Prostate gland (tissue), 2 donors: ENCODE measurements at regions not wholly inside any gene's neighbourhood (a gene's known extent, or its start where the extent isn't known, plus 50 kb on each side); places are given as distances from the start of the nearest gene placed in this dataset.

Experiments used
- CTCF ChIP-seq, 4 experiments: fragments of 200-600 bp in 2 of 4; fragments of 450-650 bp in 2 of 4; sonication (generic) in 2 of 4; IDR thresholded peaks; 1 replicate in 3 of 4; 2 replicates in 1 of 4; pipeline ENCODE4 v1.5.1; 2016 to 2019; ENCODE audit warnings: antibody characterized with exemption in 4 of 4, mild to moderate bottlenecking in 2 of 4, moderate library complexity in 2 of 4
- POLR2A ChIP-seq: fragments of 450-650 bp; IDR thresholded peaks from one replicate; pipeline ENCODE4 v1.6.1; 2016; ENCODE audit warnings: antibody characterized with exemption, mild to moderate bottlenecking
- POLR2AphosphoS5 ChIP-seq: sonication (generic); formaldehyde crosslinking; IDR thresholded peaks from one replicate; pipeline ENCODE4 v1.6.1; 2017; ENCODE audit warnings: antibody characterized with exemption

- no peak for TF ChIP-seq POLR2A
- no peak for TF ChIP-seq CTCF (IDR thresholded peaks at IDR 0.05)
- TF ChIP-seq POLR2AphosphoS5: no peak
These were observed 330.0 kb upstream of the MKI67 start for GRCh38 chr10:128456271-128456670.
